Stromal cell of bone marrow (primary cell): ENCODE measurements at regions not wholly inside any gene's neighbourhood (a gene's known extent, or its start where the extent isn't known, plus 50 kb on each side); places are given as distances from the start of the nearest gene placed in this dataset.

ENCODE experiments used
- DNase-seq: peaks from one replicate; pipeline ENCODE4 v3.0.0-alpha.2; 2012; ENCODE audit warnings: low read depth

- no peak for DNase-seq
Observed at GRCh38 chr3:84073664-84074063, 885.1 kb upstream of the CADM2 start.

GRCh38 chr3:84074767-84075166, 884.0 kb upstream of the CADM2 start:
- no peak for DNase-seq

- DNase-seq: no peak
Observed at GRCh38 chr3:84077479-84077878, 881.3 kb upstream of the CADM2 start.

GRCh38 chr3:84082726-84083125, 876.1 kb upstream of the CADM2 start:
- DNase-seq: no peak

- no peak for DNase-seq
Observed at GRCh38 chr3:84092907-84093306, 865.9 kb upstream of the CADM2 start.

GRCh38 chr3:84096188-84096587, 862.6 kb upstream of the CADM2 start:
- DNase-seq: no peak

- no peak for DNase-seq
Observed at GRCh38 chr3:84100861-84101260, 857.9 kb upstream of the CADM2 start.

GRCh38 chr3:84108442-84108971, 850.3 kb upstream of the CADM2 start:
- peak; percentile 25 for DNase-seq

GRCh38 chr3:84109911-84110310, 848.9 kb upstream of the CADM2 start:
- no peak for DNase-seq

GRCh38 chr3:84110787-84111186, 848.0 kb upstream of the CADM2 start:
- no peak for DNase-seq

- no peak for DNase-seq
Observed at GRCh38 chr3:84125201-84125721, 833.5 kb upstream of the CADM2 start.

- DNase-seq: no peak
Observed at GRCh38 chr3:84125760-84126159, 833.0 kb upstream of the CADM2 start.

- DNase-seq: no peak
Observed at GRCh38 chr3:84126160-84126559, 832.6 kb upstream of the CADM2 start.

GRCh38 chr3:84128024-84128423, 830.8 kb upstream of the CADM2 start:
- DNase-seq: no peak

- no peak for DNase-seq
Observed at GRCh38 chr3:84136425-84136824, 822.4 kb upstream of the CADM2 start.

- no peak for DNase-seq
Observed at GRCh38 chr3:84140631-84141030, 818.2 kb upstream of the CADM2 start.

- DNase-seq: no peak
Observed at GRCh38 chr3:84141571-84141970, 817.2 kb upstream of the CADM2 start.

- no peak for DNase-seq
Observed at GRCh38 chr3:84165328-84165727, 793.5 kb upstream of the CADM2 start.

- DNase-seq: no peak
Observed at GRCh38 chr3:84175449-84175848, 783.3 kb upstream of the CADM2 start.

GRCh38 chr3:84184937-84185336, 773.9 kb upstream of the CADM2 start:
- DNase-seq: no peak

- DNase-seq: no peak
Observed at GRCh38 chr3:84194029-84194428, 764.8 kb upstream of the CADM2 start.

- no peak for DNase-seq
Observed at GRCh38 chr3:84209474-84209873, 749.3 kb upstream of the CADM2 start.

GRCh38 chr3:84223512-84223911, 735.3 kb upstream of the CADM2 start:
- DNase-seq: no peak

GRCh38 chr3:84224262-84224661, 734.5 kb upstream of the CADM2 start:
- DNase-seq: no peak

- no peak for DNase-seq
Observed at GRCh38 chr3:84236261-84236660, 722.5 kb upstream of the CADM2 start.
